HG03108 (cell line): ENCODE measurements at regions not wholly inside any gene's neighbourhood (a gene's known extent, or its start where the extent isn't known, plus 50 kb on each side); places are given as distances from the start of the nearest gene placed in this dataset.

Source experiments
- ATAC-seq: cut with Tn5 transposase; IDR thresholded peaks from one replicate; pipeline ENCODE4 v1.9.1; 2021; ENCODE audit warnings: moderate library complexity; ENCODE audit not compliant: unreplicated experiment

DNA sequence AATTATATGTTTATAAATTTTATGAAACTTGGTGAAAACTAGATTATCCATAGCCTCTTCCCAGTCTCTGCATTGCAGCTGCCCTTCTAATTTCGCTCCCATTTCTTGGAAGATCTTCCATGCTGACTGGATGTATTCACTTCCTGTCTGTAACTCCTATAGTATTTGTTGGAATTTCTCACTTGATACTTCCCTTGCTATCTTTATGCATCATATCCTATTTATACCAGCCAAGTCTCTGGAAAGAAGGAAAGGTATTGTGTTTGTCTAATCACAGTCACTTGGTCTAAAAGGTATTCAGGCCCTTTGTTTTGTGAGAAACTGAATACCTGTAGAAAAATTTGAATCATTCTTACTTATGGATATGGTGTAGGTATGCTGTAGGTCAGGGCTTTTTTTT is 870.9 kb upstream of the FRG1 start:
- no peak for ATAC-seq

DNA sequence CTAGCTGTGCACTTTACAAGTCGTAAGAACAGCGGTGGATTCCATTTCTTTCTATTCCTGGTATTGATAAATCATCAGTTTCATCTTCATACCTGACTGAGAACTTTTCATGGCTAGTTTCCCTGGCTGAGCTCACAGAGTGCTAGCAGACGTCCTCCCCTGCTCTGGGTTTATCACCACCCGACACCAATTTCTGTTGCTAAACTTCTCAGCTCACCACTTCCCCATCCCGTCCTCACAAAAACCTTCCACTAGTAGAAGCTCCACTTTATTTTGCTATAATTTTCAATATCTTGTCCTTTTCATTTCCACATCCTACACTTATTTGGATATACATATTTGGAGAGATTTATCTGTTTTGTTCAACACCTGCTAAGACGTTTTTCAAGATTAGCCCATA is 869.4 kb upstream of the FRG1 start:
- no peak for ATAC-seq

DNA sequence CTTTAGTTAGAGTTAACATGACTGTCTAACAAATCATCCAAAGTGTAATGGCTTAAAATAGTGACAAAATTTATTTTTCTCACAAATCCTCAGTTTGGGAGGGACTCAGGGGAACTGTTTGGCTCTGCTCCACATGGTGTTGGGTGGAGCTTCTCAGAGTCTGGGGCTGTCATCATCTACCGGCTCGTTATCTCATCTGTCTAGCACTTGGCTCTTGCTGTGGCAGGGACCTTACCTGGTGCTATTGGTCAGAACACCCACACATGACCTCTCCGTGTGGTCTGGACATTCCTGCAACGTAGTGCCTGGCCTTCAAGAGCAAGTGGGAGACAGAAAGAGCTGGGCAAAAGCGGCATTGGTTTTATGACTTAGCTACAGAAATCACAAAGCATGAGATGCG is 866.9 kb upstream of the FRG1 start:
- no peak for ATAC-seq

DNA sequence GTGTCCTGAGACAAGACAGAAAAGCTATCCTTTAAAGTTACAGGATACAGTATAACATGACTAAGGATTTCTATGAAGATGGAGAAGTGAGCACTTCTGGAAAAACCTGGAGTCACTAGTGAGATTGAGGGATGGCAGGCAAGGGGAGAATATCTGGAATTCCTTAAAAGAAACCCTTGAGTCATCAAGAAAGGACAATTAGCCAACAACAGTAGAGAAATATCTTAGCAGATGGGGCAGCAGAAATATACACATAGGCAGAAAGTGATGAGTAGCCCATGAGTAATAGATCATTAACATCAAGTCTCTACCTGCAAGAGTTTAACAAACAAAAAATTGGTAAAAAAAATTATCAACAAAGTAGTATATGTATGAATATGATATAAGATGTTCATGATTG is 858.8 kb upstream of the FRG1 start:
- ATAC-seq = no peak

DNA sequence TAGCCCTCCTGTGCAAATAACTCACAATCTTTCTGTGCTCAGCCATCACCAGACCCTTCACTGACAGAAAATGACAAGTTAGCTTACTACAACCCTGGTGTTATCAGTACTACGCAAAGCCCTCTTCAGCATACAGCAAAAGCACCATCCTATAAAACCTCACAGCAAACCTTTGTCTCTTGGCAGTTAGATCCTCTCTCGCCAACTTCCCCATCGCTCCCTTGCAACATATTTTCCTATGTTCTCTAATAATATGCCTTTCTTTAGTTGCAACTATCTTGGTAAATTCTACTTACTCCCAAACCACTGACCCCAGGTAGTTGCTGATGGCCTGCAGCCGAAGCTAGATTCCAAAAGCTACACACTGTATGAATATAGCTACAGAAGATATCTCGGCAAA is 856.9 kb upstream of the FRG1 start:
- ATAC-seq = no peak

DNA sequence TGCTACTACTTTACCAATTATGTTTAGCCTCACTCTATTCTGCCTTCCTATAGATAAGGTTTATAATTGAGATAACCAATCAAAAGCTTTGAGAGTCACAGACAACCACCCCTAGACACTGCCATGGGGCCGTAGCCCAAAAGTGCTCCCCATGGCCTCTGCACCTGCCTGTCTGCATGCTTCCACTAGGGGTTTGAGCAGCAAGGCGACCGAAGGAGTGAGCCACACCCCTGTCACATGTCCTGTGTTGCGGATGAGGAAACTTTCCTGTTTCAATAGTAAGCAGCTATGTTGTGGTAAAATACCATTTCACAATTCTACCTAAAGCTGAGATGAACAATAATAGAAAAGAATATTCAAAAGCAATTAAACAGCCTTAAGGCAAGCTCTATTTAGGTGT is 856.0 kb upstream of the FRG1 start:
- ATAC-seq = no peak

DNA sequence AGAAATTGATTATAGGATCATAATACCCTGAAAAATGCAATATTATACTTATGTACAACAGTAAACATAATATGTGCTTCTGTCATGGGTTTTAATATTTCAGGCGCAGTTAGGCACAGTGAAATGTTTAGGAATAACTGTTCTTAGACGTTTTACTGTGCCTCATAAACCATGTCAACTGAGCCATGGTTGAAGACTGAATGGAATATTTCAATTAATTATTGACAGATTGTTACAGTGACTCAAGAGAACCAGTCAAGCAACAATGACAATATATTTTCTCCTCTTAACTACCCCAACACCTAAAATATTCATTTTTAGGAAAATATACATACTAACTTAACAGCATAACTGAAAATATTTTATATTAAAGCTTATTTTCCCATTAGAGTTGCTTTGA is 852.7 kb upstream of the FRG1 start:
- no peak for ATAC-seq

DNA sequence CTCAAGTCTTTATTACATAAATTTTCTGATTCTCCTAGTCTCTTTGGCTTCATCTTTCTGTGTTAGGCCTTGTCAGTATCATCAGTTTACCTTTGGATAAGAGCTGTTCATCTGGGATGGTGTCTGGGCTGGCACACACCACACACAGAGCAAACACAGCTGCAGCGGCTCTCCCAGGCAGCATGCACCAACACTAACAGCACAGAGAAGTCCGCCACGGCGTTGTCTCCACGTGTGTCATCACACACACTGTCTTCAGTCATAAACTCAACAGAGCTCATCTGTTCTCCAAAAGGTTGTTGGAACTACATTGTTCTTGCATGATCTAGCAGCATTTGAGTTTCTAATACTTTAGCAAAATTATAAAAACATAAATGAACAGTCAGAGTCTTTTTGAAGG is 851.9 kb upstream of the FRG1 start:
- no peak for ATAC-seq

DNA sequence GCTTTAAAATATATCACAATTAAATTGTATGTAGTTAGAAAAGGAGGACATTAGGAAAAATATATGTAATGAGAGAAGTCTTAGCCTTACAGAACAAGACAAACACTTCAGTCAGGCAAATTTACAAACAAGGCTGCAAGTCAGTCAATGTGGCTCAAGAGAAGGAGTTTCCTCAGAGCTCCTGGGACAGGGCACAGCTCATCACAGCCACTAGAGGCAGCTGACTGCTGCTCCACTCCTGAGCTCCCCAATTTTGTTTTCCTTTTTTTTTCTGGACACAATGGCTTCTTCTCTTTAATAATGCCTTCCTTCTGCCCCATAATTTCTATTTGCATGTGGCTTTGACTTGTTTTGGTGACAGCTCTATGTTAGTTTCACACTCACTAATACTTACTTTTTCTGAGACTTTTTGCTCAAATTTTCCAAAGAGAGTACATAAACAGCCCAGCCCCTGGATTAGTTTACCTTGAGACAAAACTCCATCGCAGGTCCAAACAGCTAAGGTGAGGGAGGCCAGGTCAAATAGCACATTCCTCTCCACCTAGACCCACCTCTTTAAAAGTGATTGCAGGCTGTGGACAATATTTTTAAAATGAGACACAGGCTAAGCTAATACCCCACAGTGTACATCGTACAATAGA is 850.4 kb upstream of the FRG1 start:
- ATAC-seq = no peak

DNA sequence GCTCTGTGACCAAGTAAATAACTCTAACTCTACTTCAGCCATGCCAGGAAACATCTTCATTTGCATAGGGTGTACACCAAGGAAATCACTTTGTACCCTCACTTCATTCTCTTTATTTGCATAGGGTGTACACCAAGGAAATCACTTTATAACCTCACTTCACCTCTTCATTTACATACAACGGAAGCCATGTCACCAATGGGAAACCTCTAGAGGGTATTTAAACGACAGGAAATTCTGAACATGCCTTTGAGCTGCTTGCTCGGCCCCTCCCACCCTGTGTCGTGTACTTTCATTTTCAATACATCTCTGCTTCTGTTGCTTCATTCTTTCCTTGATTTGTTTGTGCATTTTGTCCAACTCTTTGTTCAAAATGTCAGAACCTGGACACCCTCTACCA is 848.1 kb upstream of the FRG1 start:
- ATAC-seq = no peak

DNA sequence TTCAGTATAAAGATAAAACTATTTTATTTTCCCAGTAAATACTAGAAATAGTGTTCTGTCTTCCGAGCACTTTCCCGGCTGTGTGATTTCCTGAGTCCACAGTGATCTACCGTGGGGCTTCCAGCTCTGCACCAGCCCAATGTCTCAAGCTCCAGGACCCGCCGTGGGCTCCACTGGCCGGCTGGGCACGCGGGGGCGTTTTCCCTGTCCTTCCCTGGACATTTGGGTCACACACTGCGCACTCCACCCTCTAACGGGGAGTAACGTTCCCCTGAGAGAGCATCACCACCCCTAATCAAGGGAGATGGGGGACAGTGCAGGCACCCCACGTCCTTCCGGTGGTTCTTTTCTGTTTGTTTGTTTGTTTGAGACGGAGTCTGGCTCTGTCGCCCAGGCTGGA is 844.6 kb upstream of the FRG1 start:
- no peak for ATAC-seq

DNA sequence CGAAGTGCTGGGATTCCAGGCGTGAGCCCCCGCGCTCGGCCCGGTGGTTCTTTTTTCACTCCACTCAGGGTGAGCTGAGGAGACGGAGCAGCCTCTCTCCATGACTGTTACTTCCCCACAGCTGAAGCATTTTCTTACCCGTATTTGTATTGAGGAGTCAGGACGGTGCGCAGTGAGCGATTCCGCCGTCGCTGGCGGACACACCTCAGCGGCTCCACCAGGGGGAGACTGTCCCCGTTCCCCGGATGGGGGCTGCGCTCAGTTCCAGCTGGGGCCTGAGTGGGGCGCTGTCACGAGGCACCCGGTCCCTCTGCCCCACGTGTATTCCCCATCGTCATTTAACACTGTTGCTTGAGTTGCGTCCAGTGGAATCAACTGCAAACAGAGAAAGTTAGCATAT is 844.0 kb upstream of the FRG1 start:
- ATAC-seq = no peak

DNA sequence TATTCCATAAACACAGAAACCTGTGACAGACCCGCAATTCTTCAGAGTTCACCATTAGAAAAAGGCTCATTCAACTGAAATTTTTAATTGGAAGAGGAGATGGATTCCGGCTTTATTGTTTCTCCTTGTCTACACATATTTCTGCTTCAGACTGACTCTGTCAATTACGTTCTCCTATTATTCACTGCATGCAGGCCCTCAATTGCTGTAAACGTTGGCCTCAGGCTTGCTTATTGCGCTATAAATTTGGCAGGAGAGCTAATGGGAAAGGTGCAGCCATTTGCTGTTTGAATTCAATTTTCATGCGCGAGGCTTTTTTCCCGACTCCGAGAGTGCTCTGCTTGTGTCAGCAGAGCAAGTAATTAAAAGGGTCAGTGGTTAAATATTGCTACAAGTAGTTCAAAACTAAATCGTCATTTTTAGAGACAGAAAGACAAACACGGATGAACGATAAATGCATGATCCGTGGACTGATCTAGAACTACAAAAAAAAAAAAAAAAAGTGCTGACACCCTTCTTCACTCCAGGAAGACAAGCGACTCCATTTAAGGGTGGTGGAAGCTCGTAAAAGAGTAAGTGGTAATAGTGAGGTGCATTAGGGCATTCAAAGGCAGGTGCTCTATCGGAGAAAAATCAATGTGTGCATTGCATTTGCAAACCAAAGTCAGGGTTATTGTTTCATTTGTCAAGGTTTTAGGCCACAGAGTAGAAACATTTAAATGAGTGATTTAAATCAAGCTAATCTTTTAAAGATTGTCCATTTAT is 841.6 kb upstream of the FRG1 start:
- ATAC-seq = no peak

DNA sequence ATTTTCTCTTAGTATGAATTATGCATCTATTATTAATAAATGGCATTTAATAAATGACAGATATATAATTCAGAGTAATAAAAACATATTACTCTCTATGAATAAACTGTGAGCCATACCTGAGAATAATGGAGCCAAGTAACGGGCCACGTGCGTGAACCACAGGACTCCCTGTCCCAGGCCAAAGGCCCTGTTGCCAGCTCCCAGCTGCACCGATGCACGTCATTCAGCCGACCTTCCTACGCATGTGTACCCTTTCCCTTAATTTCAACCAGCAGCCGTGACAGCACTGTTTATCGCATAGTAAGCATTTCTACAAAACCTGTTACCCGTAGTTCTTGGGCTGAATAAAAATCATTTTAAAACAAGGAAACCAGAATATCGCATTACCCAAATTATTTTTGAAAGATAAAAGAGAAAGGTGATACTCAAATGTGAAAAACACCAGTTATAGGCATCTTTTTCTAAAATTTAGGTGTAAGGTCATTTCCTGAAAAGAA is 827.2 kb upstream of the FRG1 start:
- ATAC-seq = no peak

DNA sequence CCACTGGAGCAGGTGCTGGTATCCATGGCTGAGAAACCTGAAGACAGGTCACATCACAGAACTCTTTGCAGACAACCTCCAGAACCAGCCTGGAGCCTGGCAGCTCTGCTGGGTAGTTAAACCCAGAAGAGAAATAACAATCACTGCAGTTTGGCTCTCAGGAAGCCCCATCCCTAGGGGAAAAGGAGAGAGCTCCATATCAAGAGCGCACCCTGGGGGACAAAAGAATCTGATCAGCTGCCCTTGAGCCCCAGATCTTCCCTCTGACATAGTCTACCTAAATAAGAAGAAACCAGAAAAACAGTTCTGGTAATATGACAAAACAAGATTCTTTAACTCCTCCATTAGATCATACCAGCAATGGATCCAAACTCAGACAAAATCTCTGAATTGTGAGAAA is 823.2 kb upstream of the FRG1 start:
- no peak for ATAC-seq

DNA sequence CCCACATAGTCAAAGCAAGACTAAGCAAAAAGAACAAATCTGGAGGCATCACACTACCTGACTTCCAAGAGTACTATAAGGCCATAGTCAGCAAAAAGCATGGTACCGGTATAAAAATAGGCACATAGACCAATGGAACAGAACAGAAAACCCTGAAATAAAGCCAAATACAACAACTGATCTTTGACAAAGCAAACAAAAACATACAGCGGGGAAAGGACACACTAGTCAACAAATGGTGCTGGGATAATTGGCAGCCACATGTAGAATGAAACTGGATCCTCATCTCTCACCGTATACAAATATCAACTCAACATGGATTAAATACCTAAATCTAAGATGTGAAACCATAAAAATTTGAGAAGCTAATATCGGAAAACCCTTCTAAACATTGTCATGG is 819.3 kb upstream of the FRG1 start:
- ATAC-seq = no peak

DNA sequence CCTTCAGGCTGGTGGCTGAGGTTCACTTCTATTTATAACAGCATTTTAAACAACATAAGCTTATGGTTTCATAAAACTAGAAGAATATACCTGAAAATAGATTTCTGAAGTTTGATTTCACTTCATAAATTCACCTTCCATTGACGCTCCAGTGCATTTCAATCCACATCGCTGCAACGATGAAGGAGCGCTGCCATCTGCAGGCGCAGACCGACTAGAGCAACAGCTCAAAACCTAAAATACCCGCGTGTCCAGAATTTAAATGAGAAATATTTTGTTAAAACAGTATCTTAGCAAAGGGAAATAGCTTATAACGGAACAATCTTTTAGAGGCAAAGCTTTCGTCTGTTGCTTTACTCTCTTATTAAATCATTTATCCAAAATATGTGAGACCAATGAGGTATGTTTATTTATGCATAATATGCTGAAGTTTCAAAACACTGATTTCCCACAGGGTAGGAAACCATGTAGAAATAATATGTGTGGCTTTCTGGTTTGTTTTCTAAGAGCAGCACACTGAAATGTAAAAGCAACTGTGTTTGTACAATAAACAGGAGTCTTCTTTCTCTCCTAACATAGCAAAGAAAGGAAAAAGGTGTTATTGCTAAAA is 816.4 kb upstream of the FRG1 start:
- ATAC-seq = no peak

DNA sequence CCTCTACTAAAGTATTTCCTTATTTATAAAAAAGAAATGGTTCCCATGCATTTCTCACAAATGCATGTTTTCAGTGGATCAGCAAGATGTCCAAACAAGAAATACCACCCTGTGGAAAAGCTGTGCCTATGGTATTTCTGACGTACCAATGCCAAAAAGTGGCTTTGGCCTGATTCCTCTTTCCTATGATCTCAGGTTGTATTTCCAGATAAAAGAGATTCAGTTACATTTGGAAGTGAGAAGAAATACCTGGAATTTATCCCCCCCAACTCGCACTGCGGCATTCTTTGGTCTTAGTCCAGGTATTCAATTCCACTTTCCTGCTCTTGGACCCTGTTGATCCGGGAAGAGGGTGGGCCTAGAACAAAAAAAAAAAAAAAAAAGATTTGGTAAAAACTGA is 815.9 kb upstream of the FRG1 start:
- ATAC-seq = no peak

DNA sequence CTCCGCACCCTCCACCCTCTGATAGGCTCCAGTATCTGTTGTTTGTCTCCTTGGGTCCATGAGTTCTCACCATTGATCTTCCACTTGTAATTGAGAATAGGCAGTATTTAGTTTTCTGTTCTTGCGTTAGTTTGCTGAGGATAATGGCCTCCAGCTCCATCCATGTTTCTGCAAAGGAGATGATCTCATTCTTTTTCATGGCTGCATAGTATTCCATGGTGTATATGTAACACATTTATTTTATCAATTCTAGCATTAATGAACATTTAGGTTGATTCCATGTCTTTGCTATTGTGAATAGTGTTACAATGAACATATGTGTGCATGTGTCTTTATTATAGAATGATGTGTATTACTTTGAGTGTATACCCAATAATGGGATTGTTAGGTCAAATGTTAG is 814.6 kb upstream of the FRG1 start:
- no peak for ATAC-seq

DNA sequence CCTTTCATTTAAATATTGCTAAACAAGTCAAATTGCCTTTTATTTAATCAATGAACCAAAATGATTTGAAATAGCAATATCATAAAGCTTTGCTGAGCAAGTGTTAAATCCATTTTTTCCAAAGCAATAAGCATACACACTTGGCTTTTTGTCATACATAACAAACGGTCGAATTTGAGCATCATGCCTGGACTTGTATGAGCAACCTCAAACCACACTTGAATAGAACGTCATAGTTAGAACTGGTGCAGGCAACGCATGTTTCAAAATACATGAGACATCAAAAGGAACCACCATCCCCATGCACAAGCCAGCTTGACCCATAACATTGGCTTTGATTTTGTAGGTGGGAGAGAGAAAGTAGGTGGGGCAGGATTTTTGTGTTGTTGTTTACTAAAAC is 812.3 kb upstream of the FRG1 start:
- ATAC-seq = no peak

DNA sequence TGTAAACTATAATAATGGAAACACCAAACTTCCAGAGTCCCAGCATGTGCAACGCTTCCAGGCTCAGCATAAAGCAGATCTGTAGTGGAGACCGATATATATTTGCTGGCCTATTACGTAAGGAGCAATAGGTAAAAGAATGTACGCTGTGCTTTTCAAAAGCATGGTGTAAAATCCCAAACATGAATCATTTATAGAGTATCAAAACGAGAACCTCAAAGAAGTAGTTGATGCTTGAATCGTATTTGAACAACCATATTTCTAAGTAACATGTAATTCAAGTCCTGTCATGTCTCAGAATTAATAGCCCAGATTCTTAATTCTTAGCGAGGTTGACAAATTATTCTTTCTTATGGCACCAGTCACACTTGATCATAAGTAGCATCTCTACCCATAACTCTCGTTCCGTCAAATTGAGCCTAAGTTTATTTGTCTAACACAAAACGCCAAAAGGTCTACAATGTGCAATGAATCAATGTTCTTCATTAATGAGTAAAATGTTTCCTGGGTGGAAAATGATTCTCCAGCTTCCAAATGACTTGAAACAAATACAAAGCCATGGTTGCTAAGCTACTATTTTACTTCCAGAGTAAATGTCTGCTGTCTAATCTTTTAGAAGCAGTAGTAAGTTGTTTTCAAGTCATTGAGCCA is 811.5 kb upstream of the FRG1 start:
- no peak for ATAC-seq

DNA sequence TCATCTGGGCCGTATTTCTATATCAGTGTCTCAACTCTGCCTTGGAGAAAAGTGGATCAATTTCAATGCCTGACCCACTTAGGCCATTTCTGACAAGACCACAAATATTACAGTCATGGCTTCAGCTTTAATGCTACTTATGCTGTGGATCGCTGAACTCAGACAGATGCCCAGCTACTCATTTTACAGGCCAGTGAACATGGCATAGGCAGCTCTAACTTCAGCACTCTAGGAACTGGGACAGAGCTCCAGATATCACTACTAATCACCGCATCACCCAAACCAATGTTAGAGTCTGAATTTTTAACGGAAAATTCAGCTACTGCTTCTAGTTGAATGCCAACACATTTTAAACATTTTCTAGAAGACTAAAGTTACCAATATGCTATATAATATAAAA is 809.6 kb upstream of the FRG1 start:
- ATAC-seq = no peak
